ENCODE measurements at regions not wholly inside any gene's neighbourhood (a gene's known extent, or its start where the extent isn't known, plus 50 kb on each side); places are given as distances from the start of the nearest gene placed in this dataset.

GRCh38 chr2:236689981-236690380, 120.4 kb downstream of the ACKR3 start:
- TF ChIP-seq CTCF (IDR thresholded peaks at IDR 0.05; ENCODE audit: poor library complexity, severe bottlenecking) (no peak), POLR2AphosphoS5 (IDR thresholded peaks at IDR 0.05) (no peak)

Measured in neural cell (in vitro differentiated cells).